Activated CD4-positive, alpha-beta T cell treated with anti-CD3 and anti-CD28 coated beads for 4 hours (primary cell): ENCODE measurements at regions not wholly inside any gene's neighbourhood (a gene's known extent, or its start where the extent isn't known, plus 50 kb on each side); places are given as distances from the start of the nearest gene placed in this dataset.
"Not testable (repeated sequence)": the region's sequence is repeated elsewhere in the genome, so short reads cannot be mapped to it uniquely, and the experiment has no call there.

Experiments used
- DNase-seq, 2 donors: peaks; one replicate each; pipeline ENCODE4 v3.0.0-alpha.2; 2020

- no peak for DNase-seq
Observed at GRCh38 chr14:56059054-56059453, 59.2 kb upstream of the PELI2 start.

DNA sequence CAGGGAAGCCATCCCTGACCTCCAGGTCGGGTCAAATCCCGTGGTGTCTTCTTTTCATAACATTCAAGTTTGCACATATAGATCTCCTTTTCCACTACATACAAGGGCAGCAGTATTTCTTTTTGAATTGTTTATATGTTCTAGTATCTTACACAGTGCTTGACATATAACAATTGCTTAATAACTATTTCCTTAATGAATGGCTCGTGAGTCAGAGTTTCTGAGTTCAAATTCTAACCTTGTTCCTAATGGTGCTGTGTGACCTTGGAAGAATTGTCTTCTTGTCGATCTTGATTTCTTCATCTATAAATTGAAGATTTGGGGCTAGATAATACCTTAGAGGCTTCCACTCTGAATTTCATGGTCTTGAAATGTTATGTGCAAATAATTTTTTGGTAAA is 57.2 kb upstream of the PELI2 start:
- no peak for DNase-seq

DNA sequence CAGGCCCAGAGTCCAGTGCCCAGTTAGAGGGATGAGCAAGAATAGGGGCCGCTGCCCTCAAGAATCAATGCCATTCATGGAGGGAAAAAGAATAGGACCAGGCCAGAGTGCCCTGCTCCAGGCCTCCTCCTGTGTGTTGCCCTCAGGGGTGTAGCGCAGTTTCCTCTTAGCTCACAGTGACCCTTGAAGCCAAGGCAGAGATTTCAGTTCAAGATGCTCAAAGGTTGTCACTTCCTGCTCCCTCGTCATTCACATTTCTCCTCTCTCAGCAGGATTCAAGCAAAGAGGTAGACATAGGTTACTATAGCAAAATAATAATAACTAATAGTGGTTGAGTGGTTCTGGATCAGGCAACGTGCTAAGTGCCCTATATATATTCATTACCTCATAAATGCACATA is 55.1 kb upstream of the PELI2 start:
- no peak for DNase-seq

GRCh38 chr14:56064513-56064912 is 53.7 kb upstream of the PELI2 start:
- DNase-seq, result no peak

- not testable (repeated sequence) for DNase-seq
Observed at GRCh38 chr14:56065199-56065598, 53.0 kb upstream of the PELI2 start.

DNA sequence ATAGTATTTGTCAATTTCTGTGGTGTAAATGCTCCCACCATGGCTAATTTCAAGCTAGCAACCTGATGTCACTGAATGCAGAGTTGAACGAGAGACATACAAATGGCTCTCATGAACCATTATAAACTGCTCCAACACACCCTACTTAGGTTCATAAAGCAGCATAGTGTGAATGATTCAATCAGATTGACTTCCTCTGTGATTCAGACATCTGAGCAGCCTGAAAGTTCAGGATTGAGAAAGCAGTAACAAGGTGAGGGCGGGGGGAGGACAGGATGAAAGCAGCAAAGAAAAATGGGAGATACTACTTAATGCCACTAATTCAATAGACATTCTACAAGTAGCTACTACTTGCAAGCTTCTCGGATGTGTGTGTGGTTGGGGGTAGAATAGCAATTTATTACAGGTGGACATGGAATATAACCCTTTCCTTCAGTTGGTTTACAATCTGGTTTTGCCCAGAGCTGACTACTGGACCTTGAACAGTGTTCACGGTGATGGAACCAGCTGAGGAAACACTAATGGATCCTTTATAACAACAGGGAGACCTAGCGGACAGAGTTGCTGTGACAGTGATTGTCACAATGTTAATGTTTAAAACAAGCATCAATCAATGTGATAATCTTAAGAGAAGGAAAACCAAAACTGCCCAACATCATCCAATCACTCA is 52.5 kb upstream of the PELI2 start:
- no peak for DNase-seq
